Peyer's patch (tissue), 4 donors: ENCODE measurements at regions not wholly inside any gene's neighbourhood (a gene's known extent, or its start where the extent isn't known, plus 50 kb on each side); places are given as distances from the start of the nearest gene placed in this dataset.
A peak's percentile ranks its signal among the peaks of the same experiment; 100 is the strongest.

Source experiments
- DNase-seq, 3 donors: peaks; one replicate each; pipeline ENCODE4 v3.0.0-alpha.2; 2017 to 2019
- H3K27ac ChIP-seq, 4 donors: fragments of 200-600 bp; sonication (generic); one replicate each; pipeline ENCODE4 v1.5.1; 2016 to 2019
- H3K27me3 ChIP-seq, 2 donors: fragments of 200-600 bp; sonication (generic); one replicate each; pipeline ENCODE4 v1.5.1; 2019
- H3K36me3 ChIP-seq, 3 donors: fragments of 200-600 bp; sonication (generic); one replicate each; pipeline ENCODE4 v1.5.1; 2016 to 2019
- H3K4me1 ChIP-seq, 4 donors: fragments of 200-600 bp; sonication (generic); one replicate each; pipeline ENCODE4 v1.5.1; 2016 to 2019
- H3K4me3 ChIP-seq, 4 donors: fragments of 200-600 bp; sonication (generic); 1 replicate in 3 of 4; 2 replicates in 1 of 4; pipeline ENCODE4 v1.5.1; 2016 to 2019; ENCODE audit warnings: mild to moderate bottlenecking in 1 of 4
- H3K9me3 ChIP-seq, 4 donors: fragments of 200-600 bp; sonication (generic); one replicate each; pipeline ENCODE4 v1.5.1; 2016 to 2019; ENCODE audit warnings: mild to moderate bottlenecking in 1 of 4
- CTCF ChIP-seq, 6 experiments: fragments of 450-650 bp in 4 of 6; fragments of 200-600 bp in 2 of 6; sonication (generic) in 1 of 6; IDR thresholded peaks; one replicate each; pipeline ENCODE4 v1.5.1; 2017 to 2019; ENCODE audit warnings: antibody characterized with exemption in 6 of 6, mild to moderate bottlenecking in 3 of 6, moderate library complexity in 1 of 6
- POLR2A ChIP-seq, 2 donors: fragments of 450-650 bp; IDR thresholded peaks; one replicate each; pipeline ENCODE4 v1.5.1; 2017; ENCODE audit warnings: antibody characterized with exemption in 2 of 2, mild to moderate bottlenecking in 2 of 2, moderate library complexity in 2 of 2

GRCh38 chr11:135036488-135037297 is 624.7 kb upstream of the B3GAT1 start:
- Histone ChIP-seq H3K27ac (no peak overlapping the region), H3K9me3 (no peaks in the 10 kb centered on the region), H3K4me1 (no peaks in the 10 kb centered on the region), H3K4me3 (no peak overlapping the region), H3K27me3 (no peaks in the 10 kb centered on the region), H3K36me3 (no peaks in the 10 kb centered on the region)
- TF ChIP-seq CTCF (IDR thresholded peaks at IDR 0.05), result no peak
- TF ChIP-seq POLR2A (IDR thresholded peaks at IDR 0.05), result no peak
- DNase-seq, result no peak

GRCh38 chr11:135035282-135035681 is 623.2 kb upstream of the B3GAT1 start:
- H3K36me3 ChIP-seq, result no peaks in the 10 kb centered on the region
- TF ChIP-seq POLR2A (IDR thresholded peaks at IDR 0.05) (no peak), CTCF (IDR thresholded peaks at IDR 0.05) (no peak)
- no peak overlapping the region for H3K4me3 ChIP-seq
- no peak overlapping the region for H3K27ac ChIP-seq
- no peaks in the 10 kb centered on the region for H3K9me3 ChIP-seq
- H3K27me3 ChIP-seq, result no peaks in the 10 kb centered on the region
- no peaks in the 10 kb centered on the region for H3K4me1 ChIP-seq
- DNase-seq, result no peak

GRCh38 chr11:135033540-135033939 is 621.5 kb upstream of the B3GAT1 start:
- no peak overlapping the region for H3K27ac ChIP-seq
- no peak overlapping the region for H3K4me3 ChIP-seq
- DNase-seq, result no peak

GRCh38 chr11:135031205-135031989 is 619.4 kb upstream of the B3GAT1 start:
- no peaks in the 10 kb centered on the region for H3K36me3 ChIP-seq
- DNase-seq, result no peak
- H3K27me3 ChIP-seq, result no peaks in the 10 kb centered on the region
- no peaks in the 10 kb centered on the region for H3K4me1 ChIP-seq
- H3K4me3 ChIP-seq, result no peak overlapping the region
- TF ChIP-seq POLR2A (IDR thresholded peaks at IDR 0.05) (no peak), CTCF (IDR thresholded peaks at IDR 0.05) (no peak)
- no peaks in the 10 kb centered on the region for H3K9me3 ChIP-seq
- no peak overlapping the region for H3K27ac ChIP-seq

More at GRCh38 chr11:135033540-135033939, 621.5 kb upstream of the B3GAT1 start:
- H3K36me3 ChIP-seq, result no peaks in the 10 kb centered on the region
- TF ChIP-seq POLR2A (IDR thresholded peaks at IDR 0.05) (no peak), CTCF (IDR thresholded peaks at IDR 0.05) (peak in 3 of 6 experiments; percentile 45 to 58 (median 51))
- no peaks in the 10 kb centered on the region for H3K27me3 ChIP-seq
- H3K4me1 ChIP-seq, result no peaks in the 10 kb centered on the region
- no peaks in the 10 kb centered on the region for H3K9me3 ChIP-seq

GRCh38 chr11:135027461-135027860 is 615.4 kb upstream of the B3GAT1 start:
- H3K36me3 ChIP-seq, result no peaks in the 10 kb centered on the region
- H3K9me3 ChIP-seq, result no peaks in the 10 kb centered on the region
- H3K27me3 ChIP-seq, result no peaks in the 10 kb centered on the region
- H3K4me1 ChIP-seq, result no peaks in the 10 kb centered on the region
- H3K4me3 ChIP-seq, result no peak overlapping the region
- H3K27ac ChIP-seq, result no peak overlapping the region
- DNase-seq, result peak in 1 of 3 donors; percentile 60
- no peak for TF ChIP-seq POLR2A (IDR thresholded peaks at IDR 0.05)
- TF ChIP-seq CTCF (IDR thresholded peaks at IDR 0.05), result no peak
